ENCODE measurements at regions not wholly inside any gene's neighbourhood (a gene's known extent, or its start where the extent isn't known, plus 50 kb on each side); places are given as distances from the start of the nearest gene placed in this dataset.
"Not testable (repeated sequence)": the region's sequence is repeated elsewhere in the genome, so short reads cannot be mapped to it uniquely, and the experiment has no call there.

- TF ChIP-seq CTCF (conservative IDR thresholded peaks at IDR 0.05; ENCODE audit: low read length), result peak; percentile 64
- not testable (repeated sequence) for TF ChIP-seq EZH2phosphoT487 (IDR thresholded peaks at IDR 0.05; ENCODE audit: borderline replicate concordance, low read depth, low read length)
Measured at GRCh38 chr10:57032301-57032700, 671.2 kb upstream of the ZWINT start.
